ENCODE measurements at regions not wholly inside any gene's neighbourhood (a gene's known extent, or its start where the extent isn't known, plus 50 kb on each side); places are given as distances from the start of the nearest gene placed in this dataset.
A peak's percentile ranks its signal among the peaks of the same experiment; 100 is the strongest.

GRCh38 chr16:65284626-65285025 lies 162.8 kb upstream of the CDH11 start:
- DNase-seq (ENCODE audit: low spot score) = no peak
- no peaks in the 10 kb centered on the region for H3K27me3 ChIP-seq
- WGBS (ENCODE audit: low lambda C conversion rate, missing lambda C conversion rate) = 45% methylated on average over 8 of the region's 8 CpGs
- H3K79me2 ChIP-seq = no peaks in the 10 kb centered on the region
- no peak overlapping the region for H2AFZ ChIP-seq
- H4K20me1 ChIP-seq (ENCODE audit: insufficient read depth, poor library complexity, severe bottlenecking) = no peaks in the 10 kb centered on the region
- no peak overlapping the region for H3K4me3 ChIP-seq
- no peak for TF ChIP-seq EZH2 (IDR thresholded peaks at IDR 0.05; ENCODE audit: borderline replicate concordance)
- H3K27ac ChIP-seq = peak overlapping the region; percentile 1
- peaks cover 12% of the 10 kb centered on the region for H3K4me1 ChIP-seq (ENCODE audit: insufficient read depth)
- H3K9me3 ChIP-seq (ENCODE audit: low read depth) = no peaks in the 10 kb centered on the region
- peak overlapping the region; percentile 47 for H3K4me2 ChIP-seq
- no peaks in the 10 kb centered on the region for H3K9me2 ChIP-seq (replicated peaks; ENCODE audit: insufficient read depth)
- no peaks in the 10 kb centered on the region for H3K36me3 ChIP-seq (replicated peaks; ENCODE audit: insufficient read depth, low read depth)

- no peaks in the 10 kb centered on the region for H3K9me3 ChIP-seq (ENCODE audit: low read depth)
- H2AFZ ChIP-seq = no peak overlapping the region
- no peaks in the 10 kb centered on the region for H3K9me2 ChIP-seq (replicated peaks; ENCODE audit: insufficient read depth)
- no peaks in the 10 kb centered on the region for H3K27me3 ChIP-seq
- H3K79me2 ChIP-seq = no peaks in the 10 kb centered on the region
- no peak overlapping the region for H3K4me2 ChIP-seq
- H4K20me1 ChIP-seq (ENCODE audit: insufficient read depth, poor library complexity, severe bottlenecking) = no peaks in the 10 kb centered on the region
- H3K36me3 ChIP-seq (replicated peaks; ENCODE audit: insufficient read depth, low read depth) = no peaks in the 10 kb centered on the region
- peak; percentile 5 for DNase-seq (ENCODE audit: low spot score)
- whole genome bisulfite sequencing (ENCODE audit: low lambda C conversion rate, missing lambda C conversion rate) = 27% methylated on average over 3 of the region's 3 CpGs
- peaks cover 12% of the 10 kb centered on the region for H3K4me1 ChIP-seq (ENCODE audit: insufficient read depth)
- TF ChIP-seq EZH2 (IDR thresholded peaks at IDR 0.05; ENCODE audit: borderline replicate concordance) (no peak), EZH2phosphoT487 (IDR thresholded peaks at IDR 0.05; ENCODE audit: low read depth, severe bottlenecking, unreplicated experiment) (no peak), CTCF (IDR thresholded peaks at IDR 0.05; ENCODE audit: poor library complexity) (no peak)
- H3K4me3 ChIP-seq = no peak overlapping the region
- no peak overlapping the region for H3K27ac ChIP-seq
These were observed 161.4 kb upstream of the CDH11 start for GRCh38 chr16:65283181-65283651.

- Histone ChIP-seq H3K9me3 (ENCODE audit: low read depth) (no peaks in the 10 kb centered on the region), H3K27ac (no peak overlapping the region), H3K36me3 (replicated peaks; ENCODE audit: insufficient read depth, low read depth) (no peaks in the 10 kb centered on the region), H3K4me3 (no peak overlapping the region), H4K20me1 (ENCODE audit: insufficient read depth, poor library complexity, severe bottlenecking) (no peaks in the 10 kb centered on the region), H2AFZ (no peak overlapping the region), H3K79me2 (no peaks in the 10 kb centered on the region), H3K4me2 (no peak overlapping the region), H3K27me3 (no peaks in the 10 kb centered on the region), H3K4me1 (ENCODE audit: insufficient read depth) (peaks cover 12% of the 10 kb centered on the region), H3K9me2 (replicated peaks; ENCODE audit: insufficient read depth) (no peaks in the 10 kb centered on the region)
- WGBS (ENCODE audit: low lambda C conversion rate, missing lambda C conversion rate) = 60% methylated on average over 2 of the region's 2 CpGs
- no peak for DNase-seq (ENCODE audit: low spot score)
- TF ChIP-seq EZH2phosphoT487 (IDR thresholded peaks at IDR 0.05; ENCODE audit: low read depth, severe bottlenecking, unreplicated experiment) (no peak), CTCF (IDR thresholded peaks at IDR 0.05; ENCODE audit: poor library complexity) (no peak), EZH2 (IDR thresholded peaks at IDR 0.05; ENCODE audit: borderline replicate concordance) (no peak)
These were observed 159.7 kb upstream of the CDH11 start for GRCh38 chr16:65281586-65281985.

GRCh38 chr16:65280845-65281512 lies 159.1 kb upstream of the CDH11 start:
- Histone ChIP-seq H3K4me2 (no peak overlapping the region), H2AFZ (no peak overlapping the region), H3K9me3 (ENCODE audit: low read depth) (no peaks in the 10 kb centered on the region), H3K36me3 (replicated peaks; ENCODE audit: insufficient read depth, low read depth) (no peaks in the 10 kb centered on the region), H3K9me2 (replicated peaks; ENCODE audit: insufficient read depth) (no peaks in the 10 kb centered on the region), H3K4me1 (ENCODE audit: insufficient read depth) (peaks cover 12% of the 10 kb centered on the region), H4K20me1 (ENCODE audit: insufficient read depth, poor library complexity, severe bottlenecking) (no peaks in the 10 kb centered on the region), H3K4me3 (no peak overlapping the region), H3K27ac (no peak overlapping the region), H3K27me3 (no peaks in the 10 kb centered on the region), H3K79me2 (no peaks in the 10 kb centered on the region)
- TF ChIP-seq EZH2 (IDR thresholded peaks at IDR 0.05; ENCODE audit: borderline replicate concordance) (no peak), EZH2phosphoT487 (IDR thresholded peaks at IDR 0.05; ENCODE audit: low read depth, severe bottlenecking, unreplicated experiment) (no peak), CTCF (IDR thresholded peaks at IDR 0.05; ENCODE audit: poor library complexity) (no peak)
- no peak for DNase-seq (ENCODE audit: low spot score)
- WGBS (ENCODE audit: low lambda C conversion rate, missing lambda C conversion rate) = 51% methylated on average over 7 of the region's 8 CpGs
